Erythroblast (primary cell): ENCODE measurements at regions not wholly inside any gene's neighbourhood (a gene's known extent, or its start where the extent isn't known, plus 50 kb on each side); places are given as distances from the start of the nearest gene placed in this dataset.

Experiments used
- GATA1 ChIP-seq: IDR thresholded peaks from 2 replicates; pipeline ENCODE4 v1.6.1; 2011; ENCODE audit warnings: low read depth, mild to moderate bottlenecking, control low read depth, low read length, moderate library complexity
- POLR2A ChIP-seq: IDR thresholded peaks from 2 replicates; pipeline ENCODE4 v1.6.1; 2011; ENCODE audit warnings: mild to moderate bottlenecking, low read length

GRCh38 chr1:239647045-239647444 is 260.7 kb downstream of the CHRM3 start:
- TF ChIP-seq POLR2A (no peak), GATA1 (no peak)
